ENCODE measurements at regions not wholly inside any gene's neighbourhood (a gene's known extent, or its start where the extent isn't known, plus 50 kb on each side); places are given as distances from the start of the nearest gene placed in this dataset.

DNA sequence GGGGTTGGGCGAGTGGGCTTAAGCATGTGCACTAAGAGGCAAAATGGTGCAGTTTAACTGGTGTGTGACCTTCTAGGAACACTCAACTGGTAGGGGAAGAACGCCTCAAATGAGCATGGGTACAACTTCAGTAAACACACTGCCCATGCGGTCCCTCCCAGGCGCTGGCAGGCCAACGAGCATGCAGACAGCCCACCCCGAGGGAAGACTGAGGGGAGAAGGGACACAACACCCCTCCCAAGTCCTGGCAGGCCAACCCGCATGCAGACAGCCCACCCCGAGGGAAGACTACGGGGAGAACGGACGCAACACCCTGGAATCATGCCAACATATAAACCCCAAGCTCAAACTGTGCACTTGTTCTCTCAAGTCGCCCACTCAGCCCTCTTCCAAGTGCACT, 456.0 kb downstream of the FBXO15 start:
- TF ChIP-seq, protein P1, sequence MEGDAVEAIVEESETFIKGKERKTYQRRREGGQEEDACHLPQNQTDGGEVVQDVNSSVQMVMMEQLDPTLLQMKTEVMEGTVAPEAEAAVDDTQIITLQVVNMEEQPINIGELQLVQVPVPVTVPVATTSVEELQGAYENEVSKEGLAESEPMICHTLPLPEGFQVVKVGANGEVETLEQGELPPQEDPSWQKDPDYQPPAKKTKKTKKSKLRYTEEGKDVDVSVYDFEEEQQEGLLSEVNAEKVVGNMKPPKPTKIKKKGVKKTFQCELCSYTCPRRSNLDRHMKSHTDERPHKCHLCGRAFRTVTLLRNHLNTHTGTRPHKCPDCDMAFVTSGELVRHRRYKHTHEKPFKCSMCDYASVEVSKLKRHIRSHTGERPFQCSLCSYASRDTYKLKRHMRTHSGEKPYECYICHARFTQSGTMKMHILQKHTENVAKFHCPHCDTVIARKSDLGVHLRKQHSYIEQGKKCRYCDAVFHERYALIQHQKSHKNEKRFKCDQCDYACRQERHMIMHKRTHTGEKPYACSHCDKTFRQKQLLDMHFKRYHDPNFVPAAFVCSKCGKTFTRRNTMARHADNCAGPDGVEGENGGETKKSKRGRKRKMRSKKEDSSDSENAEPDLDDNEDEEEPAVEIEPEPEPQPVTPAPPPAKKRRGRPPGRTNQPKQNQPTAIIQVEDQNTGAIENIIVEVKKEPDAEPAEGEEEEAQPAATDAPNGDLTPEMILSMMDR (IDR thresholded peaks at IDR 0.05) = no peak
- no peak for TF ChIP-seq POLR2A (IDR thresholded peaks at IDR 0.05)
